Stimulated activated CD4-positive, alpha-beta T cell treated with anti-CD3 and anti-CD28 coated beads, Interleukin-1b, Interleukin-23, amount 100 ng/mL, for 24 hours (primary cell): ENCODE measurements at regions not wholly inside any gene's neighbourhood (a gene's known extent, or its start where the extent isn't known, plus 50 kb on each side); places are given as distances from the start of the nearest gene placed in this dataset.

Source experiments
- DNase-seq, 4 experiments: peaks; one replicate each; pipeline ENCODE4 v3.0.0-alpha.2; 2020; ENCODE audit warnings: low read depth in 4 of 4, low spot score in 1 of 4

GRCh38 chr14:54207476-54208462 is 189.0 kb upstream of the CDKN3 start:
- DNase-seq: no peak

GRCh38 chr14:54208751-54209150 is 188.1 kb upstream of the CDKN3 start:
- DNase-seq: no peak

GRCh38 chr14:54209511-54210250 is 187.1 kb upstream of the CDKN3 start:
- no peak for DNase-seq

GRCh38 chr14:54211551-54212308 is 185.1 kb upstream of the CDKN3 start:
- DNase-seq: no peak

DNA sequence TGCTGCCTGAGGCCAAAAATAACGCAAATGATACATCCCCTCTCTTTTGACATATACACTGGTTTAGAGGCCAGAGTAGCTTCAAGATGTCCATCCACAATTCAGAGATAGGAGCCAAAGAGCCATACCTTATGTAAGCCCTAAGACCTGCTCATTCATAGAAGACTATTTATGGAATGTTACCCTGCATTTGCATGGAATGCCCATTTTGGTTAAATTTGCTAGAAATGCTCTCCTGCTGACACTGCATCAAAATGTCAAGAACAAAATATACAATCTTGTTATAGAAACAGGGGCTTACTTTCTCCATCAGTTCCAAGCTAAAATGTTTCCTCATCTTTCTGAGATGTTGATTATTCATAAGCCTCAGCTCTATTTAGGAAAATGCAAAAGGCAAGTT is 183.3 kb upstream of the CDKN3 start:
- DNase-seq: no peak

- DNase-seq: no peak
Observed at GRCh38 chr14:54216827-54217226, 180.0 kb upstream of the CDKN3 start.

GRCh38 chr14:54219261-54220070 is 177.3 kb upstream of the CDKN3 start:
- no peak for DNase-seq

DNA sequence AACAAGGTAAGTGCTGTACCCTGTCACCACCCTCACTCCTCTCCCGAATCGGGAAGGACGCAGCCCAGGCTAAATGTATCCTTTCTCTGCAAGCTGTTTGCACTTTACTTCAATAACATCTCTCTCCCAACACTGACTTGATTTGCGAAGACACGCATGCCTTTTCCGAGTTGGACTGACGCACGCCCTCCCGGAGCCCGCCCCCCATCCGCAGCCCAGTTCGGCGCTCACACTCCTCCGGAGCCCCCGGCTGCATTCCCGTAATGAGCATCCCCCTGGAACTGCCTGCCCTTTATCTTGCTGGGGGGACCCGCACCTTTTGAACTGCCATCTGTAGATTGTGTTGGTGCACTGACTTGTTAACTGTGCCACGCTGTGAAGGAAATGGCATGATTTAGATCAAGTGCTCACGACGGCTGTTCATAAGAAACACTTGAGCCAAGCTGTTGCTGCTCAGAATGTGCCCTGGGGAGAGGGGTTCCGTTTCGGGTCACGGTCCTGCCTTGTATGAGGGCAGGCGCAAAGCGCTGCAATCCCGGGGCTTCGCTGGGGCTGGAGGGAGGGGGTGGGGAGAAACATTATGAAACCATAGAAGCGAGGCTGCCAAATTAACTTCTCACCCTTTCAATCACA is 176.6 kb upstream of the CDKN3 start:
- DNase-seq: no peak

DNA sequence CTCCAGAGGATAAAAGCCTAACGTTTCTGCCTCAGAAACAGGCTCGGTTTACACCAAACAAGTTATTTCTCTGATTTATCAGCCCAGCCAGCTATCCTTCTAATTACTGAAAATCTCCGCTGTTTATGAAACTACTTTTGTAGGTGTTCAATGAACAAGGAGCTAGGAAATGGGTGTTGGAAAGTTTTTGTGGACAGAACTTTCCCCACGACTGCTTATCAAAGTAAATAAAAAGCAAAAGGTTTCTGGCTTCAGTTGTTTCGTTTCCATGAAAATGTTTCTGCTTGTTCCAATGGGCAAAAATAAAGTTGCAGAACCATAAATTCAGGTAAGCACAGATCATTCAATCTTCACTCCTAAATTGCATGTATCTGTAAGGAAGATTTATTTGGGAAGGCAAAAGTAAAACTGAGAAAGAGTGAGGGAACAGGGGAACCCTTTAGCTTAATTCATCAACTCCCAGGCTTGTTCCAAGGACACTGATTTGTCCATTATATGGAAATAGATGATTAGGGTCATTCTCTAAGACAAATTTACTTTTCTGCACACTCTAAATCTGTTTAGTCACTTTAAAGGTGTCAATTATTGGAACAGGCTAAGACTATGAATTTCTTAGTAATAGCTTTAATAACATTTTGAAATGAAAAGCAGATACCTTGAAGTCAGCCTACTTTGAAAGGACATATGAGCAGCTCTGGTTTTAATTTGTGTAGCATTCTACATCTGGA is 175.9 kb upstream of the CDKN3 start:
- DNase-seq: no peak

DNA sequence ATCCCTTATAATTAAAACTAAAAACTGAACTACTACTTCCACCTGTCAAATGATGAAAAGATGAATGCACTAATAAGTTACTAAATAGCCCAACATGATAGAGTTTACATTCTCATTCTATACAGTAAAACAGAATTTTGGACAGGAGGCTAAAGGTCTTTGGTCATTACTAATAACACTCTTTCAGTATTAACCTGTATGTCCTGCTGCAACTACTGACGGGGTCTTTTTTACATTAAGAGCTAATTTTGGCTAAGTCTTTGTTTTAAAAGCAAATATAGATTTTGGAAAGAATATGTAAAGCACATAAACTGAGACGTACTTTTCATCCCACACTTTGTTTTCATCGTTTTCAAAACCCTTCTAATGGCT is 175.4 kb upstream of the CDKN3 start:
- no peak for DNase-seq

GRCh38 chr14:54221971-54222370 is 174.8 kb upstream of the CDKN3 start:
- no peak for DNase-seq

DNA sequence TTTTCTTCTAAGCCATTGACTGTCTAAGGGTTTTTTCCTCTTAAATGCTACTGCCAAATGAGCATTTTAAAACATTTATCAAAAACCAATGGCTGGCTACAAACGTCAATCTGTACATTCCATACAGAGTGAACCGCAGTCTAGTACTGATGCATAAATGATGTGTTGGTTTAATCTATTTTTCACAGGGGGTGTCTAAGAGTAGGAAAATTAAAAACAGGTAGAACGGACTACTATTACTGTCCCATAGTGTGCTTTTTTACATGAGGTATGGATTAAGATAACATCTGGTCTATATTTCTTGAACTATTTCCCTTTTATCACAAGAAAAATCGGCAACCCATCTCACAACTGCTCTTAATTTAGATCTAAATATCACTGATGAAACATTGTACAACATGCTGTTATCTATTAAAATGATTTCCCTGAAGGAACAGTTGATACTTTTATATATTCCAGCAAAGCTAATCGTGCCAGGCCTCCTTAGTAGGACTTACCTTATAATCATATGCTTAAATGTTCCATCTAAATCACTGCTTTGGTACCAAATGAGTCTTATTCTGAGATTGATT is 172.9 kb upstream of the CDKN3 start:
- no peak for DNase-seq

DNA sequence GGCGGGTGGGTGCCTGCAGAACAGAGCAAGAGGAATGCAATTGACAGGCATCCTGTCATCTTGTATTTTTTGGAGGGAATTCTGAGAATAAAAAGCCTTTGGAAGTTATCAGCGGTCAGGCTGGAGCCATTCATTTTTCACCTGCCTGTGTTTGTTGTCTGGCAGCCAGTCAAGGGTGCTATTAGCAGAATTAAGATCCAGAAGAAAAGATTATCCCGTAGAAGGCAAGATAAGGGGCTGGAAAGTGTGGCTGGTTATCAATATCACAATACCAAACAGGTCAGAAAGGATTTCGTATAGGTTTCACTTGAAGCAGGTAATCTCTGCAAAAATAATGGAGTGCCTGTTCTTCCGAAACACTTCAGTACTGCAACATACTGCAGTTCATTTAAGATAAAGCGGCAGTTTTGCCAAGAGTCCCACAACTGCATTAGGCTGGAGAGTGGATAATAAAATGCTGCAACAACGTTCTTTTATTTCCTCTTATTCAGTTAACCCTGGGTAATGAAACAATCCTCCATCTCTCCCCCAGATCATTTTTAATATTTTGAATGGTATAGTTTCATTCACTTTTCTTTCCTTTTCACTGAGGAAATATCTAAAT is 171.2 kb upstream of the CDKN3 start:
- no peak for DNase-seq

GRCh38 chr14:54226103-54226502 is 170.7 kb upstream of the CDKN3 start:
- DNase-seq: no peak

DNA sequence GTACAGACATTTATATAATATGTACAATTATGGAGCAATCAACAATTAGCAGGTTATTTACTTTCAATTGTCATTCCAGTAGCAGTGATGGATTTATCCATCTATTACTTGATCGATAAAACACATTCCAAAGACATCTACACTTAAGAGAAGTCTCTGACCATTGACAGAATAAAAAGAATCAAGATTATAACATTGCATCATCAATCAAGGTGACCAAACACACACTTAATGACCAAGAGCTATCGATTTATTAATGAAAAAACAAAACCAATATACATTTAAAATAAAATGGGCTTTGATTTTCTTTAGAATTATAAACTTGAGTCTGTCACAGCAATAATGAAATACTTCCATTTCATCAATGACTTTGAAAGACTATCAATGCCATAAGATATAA is 170.2 kb upstream of the CDKN3 start:
- no peak for DNase-seq

- DNase-seq: no peak
Observed at GRCh38 chr14:54229136-54229535, 167.7 kb upstream of the CDKN3 start.

DNA sequence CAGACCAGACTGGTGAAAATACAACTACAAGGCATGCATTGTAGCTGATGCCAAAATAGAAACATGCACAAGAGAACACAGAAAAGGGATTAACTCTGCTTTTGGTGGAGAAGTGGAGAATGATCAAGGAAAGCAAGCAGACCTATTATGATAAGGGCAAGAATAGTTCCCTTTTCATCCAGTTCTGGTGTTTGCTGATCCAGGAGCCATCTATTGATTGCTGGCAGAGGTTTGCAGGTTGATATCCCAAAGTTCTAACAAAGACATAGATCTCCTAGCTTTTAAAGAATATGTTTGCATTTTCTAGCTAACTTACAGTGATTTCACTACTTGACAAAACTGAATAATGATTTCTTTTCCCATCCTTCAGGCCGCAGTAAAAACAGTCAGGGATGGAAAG is 166.2 kb upstream of the CDKN3 start:
- DNase-seq: no peak

DNA sequence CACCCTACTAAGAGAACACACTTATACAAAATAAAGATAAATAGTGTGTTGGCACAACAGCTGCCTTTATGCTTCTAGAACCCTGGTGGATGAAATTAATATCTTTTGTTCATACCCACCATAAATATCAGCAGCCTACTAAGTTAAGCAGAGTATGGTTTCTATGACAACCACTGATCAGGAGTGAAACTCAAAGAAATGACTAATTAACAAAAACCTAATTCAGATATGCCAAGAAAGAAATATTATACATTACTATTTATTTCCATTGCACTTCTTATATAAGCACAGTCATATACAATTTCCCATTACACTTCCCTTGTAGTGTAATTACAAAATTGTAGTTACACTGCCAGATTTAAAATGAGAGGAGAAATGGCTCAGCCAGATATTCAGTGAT is 164.1 kb upstream of the CDKN3 start:
- DNase-seq: no peak

- DNase-seq: no peak
Observed at GRCh38 chr14:54241517-54241916, 155.3 kb upstream of the CDKN3 start.
